ENCODE measurements at regions not wholly inside any gene's neighbourhood (a gene's known extent, or its start where the extent isn't known, plus 50 kb on each side); places are given as distances from the start of the nearest gene placed in this dataset.

- TF ChIP-seq CTCF (conservative IDR thresholded peaks at IDR 0.05; ENCODE audit: low read depth, low read length), result no peak
- TF ChIP-seq EZH2 (IDR thresholded peaks at IDR 0.05; ENCODE audit: low read length, unreplicated experiment), result no peak
- no peak for TF ChIP-seq EZH2phosphoT487 (IDR thresholded peaks at IDR 0.05; ENCODE audit: borderline replicate concordance, low read length)
These were observed 156.8 kb upstream of the NFE2L3 start for GRCh38 chr7:25995216-25995615.

All from PC-3 (cell line).